ENCODE measurements at regions not wholly inside any gene's neighbourhood (a gene's known extent, or its start where the extent isn't known, plus 50 kb on each side); places are given as distances from the start of the nearest gene placed in this dataset.

DNA sequence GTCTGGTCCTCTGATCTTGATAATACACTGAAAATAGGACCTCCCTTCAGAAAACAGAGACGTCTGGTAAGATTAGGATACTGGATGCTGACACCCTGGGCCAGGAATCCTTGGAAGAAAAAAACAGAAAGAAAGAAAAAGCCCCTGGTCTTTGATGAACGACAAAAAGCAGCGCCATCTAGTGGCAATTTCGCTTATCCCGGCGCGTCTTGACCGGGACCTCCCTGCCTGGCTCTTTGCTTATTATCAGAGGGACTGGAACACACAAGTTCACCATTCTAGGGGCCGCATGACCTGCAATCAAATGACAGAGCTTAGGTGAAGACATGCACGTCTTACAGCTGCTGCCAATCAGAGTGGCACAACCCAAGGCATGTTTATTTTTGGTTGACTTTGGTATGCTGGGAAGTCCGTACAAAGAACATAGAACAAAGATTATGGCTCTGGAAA is 114.9 kb upstream of the NFIB start:
- peak; percentile 47 for DNase-seq (ENCODE audit: low spot score)

DNA sequence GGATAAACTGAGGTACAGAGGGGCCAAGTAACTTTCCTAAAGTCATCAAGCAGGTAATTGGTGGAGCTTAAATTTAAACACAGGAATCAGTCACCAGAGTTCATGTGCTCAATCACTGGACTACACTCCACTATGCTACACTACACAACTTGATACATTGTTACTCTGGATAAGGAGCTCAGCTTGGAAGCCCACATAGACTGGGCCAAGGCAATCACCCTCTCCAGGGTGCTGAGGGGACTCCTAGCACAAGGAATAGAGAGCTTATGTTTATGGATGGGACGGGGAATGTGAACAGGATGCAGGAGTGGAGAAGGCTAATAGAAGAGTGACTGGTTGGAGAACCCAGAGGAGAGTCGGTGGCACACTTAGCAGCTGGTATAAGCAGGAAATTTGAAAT is 113.5 kb upstream of the NFIB start:
- no peak for DNase-seq (ENCODE audit: low spot score)

DNA sequence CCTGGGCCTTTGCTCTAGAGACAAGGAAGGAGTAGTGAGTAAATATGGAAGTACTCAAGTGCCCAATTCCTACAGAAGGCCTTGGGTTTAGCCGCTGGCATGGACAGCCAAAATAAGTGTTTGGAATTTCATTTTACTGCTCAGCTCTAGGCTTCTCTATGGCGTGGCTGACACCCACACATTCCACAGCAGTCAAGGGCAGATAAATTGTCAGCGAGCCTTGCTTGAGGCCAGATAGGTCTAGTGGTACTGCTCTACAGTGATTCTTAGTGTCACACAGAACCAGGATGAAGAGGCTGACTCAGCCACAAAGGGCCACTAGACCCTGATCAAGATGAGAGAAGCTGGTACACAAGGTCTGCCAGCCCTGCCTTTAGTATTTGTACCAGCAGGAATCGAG is 111.0 kb upstream of the NFIB start:
- DNase-seq (ENCODE audit: low spot score) = no peak

DNA sequence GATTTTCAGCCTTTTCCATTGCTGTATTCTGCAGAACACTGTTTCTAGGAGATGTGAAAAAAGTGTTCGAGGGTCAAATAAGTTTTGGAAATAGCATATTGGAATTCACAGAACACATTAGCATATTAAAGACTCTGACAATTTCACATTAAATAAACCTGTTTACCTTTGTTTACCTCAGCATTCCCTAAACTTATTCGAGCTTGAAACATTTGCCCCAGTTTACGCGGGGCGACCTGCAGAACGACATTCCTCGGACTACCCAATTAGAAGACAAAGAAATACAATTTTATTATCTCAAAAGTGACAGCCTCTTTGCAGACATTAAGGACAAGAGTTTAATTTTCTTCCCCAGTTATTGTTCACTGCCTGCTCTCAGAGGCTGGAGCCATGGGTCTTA is 110.3 kb upstream of the NFIB start:
- DNase-seq (ENCODE audit: low spot score) = no peak

DNA sequence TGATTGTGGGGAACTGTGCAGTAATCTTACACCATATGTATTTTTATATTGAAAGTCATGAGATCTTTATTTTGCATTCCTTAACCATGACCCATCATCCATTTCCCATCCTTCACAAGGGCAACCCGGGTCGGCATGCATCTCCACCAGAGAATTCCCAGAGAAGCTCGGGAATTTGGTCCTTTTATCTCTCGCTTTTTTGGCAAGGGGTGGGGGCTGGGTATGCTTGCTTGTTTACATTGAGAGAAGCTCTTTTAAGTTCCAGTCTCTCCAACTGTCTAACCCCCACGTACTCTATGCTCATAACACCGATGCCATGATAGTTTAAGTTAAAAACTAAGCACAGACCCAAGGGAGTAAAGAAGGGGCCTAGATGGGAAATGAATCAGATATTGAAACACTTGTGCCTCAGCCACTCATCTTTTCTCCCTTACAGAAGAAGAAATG is 109.9 kb upstream of the NFIB start:
- no peak for DNase-seq (ENCODE audit: low spot score)

DNA sequence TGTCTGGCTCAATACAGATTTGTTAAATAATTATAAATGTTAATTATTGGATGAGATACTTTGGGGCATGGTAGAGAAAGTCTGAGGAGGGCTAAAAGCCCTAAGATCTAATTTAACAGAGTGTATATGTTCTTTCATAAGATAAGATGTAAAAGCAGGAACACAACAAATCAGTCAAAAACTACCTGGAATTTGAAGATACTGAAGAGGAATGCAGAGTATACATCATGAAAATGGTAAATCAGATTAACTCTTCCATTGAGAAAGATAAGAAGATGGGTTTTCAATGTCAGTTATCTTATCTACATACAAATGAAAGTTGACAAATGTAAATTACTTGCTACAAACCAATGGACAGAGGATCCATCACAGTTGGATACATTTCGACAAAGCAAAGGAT is 107.3 kb upstream of the NFIB start:
- DNase-seq (ENCODE audit: low spot score) = no peak

DNA sequence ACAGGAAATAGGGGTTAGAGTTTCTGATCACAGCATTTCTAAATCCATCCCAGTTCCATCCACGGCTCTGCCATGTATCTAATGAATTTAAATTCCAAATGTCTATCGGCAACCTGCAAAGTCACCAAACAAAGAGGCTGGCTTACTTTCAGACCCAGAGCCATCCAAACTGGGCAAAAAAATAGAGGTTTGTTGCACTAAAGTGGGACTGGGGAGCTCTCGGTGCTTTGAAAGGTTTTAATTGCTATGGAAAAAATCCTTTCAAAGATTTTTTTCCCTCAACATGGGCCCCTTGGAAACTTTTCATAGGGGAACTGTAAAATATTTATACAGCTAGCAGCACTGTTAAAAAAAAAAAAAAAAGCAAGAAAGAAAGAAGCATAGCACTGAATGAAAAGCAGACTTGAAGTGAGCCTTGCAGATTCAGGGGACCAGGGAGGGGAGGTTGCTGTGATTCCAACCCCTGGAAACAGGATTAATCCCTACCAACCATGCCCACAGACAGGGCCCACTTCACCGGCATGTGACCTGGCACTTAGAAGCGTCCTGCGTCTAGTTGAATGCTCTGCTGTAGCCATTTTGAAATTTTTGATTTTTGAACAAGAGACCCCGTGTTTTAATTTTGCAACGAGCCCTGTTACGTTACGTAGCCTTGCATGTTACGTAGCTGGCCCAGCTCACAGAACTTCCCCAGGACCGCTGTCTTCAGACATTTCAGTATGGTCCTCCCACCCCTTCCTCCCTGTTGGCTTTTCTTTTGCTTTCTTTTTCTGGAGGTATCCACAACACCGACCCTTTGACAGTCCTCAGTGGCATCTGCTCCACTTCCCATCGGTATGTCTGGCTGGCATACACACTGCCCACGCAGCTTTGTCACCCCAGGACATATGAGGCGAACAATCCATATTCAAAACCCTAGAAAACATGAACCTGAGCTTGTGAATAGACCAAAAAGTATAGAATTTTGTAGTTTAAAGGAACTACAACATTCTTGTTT is 105.3 kb upstream of the NFIB start:
- DNase-seq (ENCODE audit: low spot score) = no peak

DNA sequence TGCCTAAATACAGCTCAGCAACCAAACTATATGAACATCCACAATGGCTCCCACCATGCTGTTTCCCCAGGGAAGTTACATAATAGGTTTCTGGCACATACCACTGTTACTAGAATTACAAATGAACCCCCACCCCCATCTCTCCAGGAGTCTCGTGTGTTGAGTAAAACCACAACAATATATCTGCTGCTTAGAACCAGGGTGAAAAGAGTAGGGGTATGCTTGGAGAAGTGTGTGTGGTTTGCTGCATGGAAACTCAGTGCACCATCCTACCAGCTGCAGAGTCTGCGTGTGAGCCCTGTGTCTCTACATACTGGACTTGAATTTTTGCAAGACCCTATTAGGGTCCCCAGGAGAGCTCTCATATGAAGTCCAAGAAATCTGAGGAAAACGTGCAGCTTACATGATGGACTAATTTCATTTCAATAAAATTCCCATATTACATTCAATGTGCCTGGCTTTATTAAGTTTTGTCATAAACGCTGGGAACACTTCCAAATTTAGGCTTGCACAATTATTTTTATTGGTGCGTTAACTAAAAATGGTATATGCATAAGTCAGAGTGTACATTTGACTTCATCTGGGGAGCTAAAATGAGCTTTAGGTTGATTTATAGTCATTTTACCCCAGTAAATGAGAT is 104.5 kb upstream of the NFIB start:
- DNase-seq (ENCODE audit: low spot score) = no peak

DNA sequence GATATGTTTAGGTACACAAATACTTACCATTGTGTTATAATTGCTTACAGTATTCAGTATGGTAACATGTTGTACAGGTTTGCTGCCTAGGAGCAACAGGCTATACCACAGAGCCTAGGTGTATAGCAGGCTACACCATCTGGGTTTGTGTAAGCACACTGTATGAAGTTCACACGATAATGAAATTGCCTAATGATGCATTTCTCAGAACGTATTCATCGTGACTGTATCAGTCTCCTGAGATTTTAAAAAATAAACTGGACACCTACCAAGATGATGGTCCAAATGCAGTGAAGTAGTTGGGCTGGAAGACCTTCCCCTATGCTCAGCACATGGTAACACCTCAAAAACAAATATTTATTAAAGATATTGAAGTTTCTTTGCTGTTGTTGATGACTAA is 103.3 kb upstream of the NFIB start:
- no peak for DNase-seq (ENCODE audit: low spot score)

DNA sequence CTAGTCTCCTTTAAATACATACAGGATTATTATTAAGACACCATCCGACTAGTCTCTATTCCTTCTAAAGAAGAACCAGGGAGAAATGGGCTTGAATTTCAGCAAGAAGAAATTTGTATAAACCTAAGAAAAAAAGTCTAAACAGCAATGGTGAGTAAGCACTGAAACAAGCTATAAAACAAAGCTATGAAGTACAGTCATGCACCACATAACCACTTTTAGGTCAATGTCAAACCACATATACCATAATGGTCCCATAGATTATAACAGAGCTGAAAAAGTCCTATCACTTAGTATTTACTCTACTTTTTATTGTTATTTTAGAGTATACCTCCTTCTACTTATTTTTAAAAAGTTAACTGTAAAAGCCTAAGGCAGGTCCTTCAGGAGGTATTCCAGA is 102.0 kb upstream of the NFIB start:
- no peak for DNase-seq (ENCODE audit: low spot score)

DNA sequence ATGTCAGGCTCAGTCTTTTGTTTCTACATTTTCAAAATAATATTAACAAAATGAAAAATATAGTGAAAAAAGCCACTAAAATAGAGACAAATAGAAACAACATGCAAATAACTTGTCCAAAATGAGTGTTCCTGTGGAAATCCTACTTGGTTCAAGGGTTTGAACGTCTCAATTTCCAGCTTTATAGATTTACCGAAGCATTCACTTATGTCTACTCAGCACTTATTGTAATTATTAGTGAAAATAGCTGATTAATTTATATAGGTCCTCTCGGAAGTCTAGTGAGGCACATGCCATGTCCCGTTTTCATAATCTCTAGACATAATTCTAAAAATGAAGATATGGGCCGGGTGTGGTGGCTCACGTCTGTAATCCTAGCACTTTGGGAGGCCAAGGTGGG is 99.9 kb upstream of the NFIB start:
- DNase-seq (ENCODE audit: low spot score) = no peak

DNA sequence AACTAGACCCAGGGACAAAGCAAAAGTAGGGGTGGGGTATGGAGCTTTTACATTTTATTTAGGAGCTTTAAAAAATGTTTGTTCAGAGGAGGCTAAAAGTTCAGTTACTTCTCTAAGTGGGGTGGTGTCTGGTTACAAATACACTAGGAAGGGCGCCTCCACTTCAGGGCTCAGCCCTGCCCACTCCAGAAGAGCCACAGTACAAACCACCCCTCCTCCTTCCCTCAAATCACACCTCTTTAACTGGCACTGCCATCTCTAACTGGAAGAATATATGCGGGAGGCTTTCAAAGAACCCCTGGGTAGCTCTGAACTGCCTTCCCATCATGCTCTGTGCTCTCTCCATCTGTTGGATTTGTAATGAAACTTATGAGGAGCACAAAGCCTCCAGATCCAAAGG is 98.8 kb upstream of the NFIB start:
- DNase-seq (ENCODE audit: low spot score) = no peak

DNA sequence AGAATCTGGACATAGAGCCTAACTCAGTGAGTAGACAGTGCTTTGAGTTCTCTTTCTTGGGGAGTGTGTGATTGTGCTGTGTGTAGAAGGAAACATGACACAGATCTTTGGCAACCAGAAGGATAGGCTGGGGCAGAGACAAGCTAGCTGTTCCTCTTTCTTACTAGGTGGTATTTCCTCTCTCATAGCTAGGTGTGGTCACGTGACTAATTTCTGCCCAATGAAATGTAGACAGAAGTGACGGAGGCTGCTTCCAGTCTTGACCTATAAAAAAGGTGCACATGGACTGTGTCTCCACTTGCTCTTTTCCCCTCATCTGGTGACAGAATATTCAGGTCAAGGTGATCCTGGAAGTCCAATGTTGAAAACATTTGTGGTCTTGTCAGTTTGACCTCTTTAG is 92.5 kb upstream of the NFIB start:
- no peak for DNase-seq (ENCODE audit: low spot score)

DNA sequence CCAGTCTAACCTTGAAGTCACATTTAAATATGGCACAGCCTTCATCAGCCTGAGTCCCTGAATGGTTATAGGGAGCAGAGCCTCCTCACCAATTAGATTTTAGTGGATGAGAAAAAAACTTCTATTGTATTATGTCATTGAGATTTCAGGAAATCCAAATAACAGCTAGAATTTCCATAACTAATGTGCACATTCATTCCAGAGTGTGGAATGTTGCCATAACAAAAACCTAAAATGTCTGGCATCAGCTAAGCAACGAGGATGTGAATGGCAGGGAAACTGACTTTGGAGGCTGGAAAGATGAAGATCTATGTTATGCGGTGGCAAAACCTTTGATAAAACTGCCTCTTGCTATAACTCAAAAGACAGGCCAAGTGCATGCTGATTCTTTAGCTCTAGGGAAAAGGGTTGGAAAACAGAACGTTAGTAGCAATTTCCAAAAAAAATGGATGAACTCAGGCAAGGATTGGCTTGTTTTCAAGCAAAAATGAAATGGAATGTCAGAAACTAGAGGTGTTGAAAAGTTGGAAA is 91.3 kb upstream of the NFIB start:
- DNase-seq (ENCODE audit: low spot score) = no peak

DNA sequence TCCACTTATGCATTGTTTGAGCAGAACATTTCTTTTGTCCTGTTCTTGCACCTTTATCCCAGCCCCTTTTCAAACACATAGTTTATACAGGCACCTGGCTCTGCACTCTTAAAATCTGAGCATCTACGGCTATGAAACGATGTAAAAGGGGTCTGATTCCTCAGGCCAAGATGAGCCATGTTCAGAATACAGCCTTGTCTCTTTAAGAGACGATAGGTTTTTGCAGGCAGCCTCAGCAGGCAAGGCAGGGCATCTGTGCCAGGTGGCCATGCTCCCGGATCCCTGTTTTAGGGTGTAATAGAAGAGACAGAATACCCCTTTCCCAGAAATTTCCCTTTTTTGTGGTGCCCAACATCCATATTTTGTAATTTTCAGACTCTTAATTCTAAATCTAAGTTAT is 89.1 kb upstream of the NFIB start:
- DNase-seq (ENCODE audit: low spot score) = no peak

DNA sequence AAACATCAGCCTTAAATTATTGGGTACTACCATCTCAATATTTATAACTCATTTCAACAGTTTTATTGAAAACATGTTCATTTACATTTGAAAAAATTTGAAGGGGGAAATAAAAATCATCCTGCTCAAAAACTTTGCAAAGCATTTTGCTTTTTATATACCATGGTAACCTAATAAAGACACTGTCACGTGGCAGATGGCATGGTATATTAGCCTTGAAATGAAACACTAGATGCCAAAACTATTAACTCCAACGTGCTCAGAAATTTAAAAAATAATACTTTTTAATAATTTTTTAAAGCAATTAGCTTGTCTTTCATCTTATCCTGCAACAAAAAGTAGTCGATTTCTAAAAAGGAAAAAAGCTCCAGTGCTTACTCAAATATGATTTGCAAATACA is 88.6 kb upstream of the NFIB start:
- no peak for DNase-seq (ENCODE audit: low spot score)

DNA sequence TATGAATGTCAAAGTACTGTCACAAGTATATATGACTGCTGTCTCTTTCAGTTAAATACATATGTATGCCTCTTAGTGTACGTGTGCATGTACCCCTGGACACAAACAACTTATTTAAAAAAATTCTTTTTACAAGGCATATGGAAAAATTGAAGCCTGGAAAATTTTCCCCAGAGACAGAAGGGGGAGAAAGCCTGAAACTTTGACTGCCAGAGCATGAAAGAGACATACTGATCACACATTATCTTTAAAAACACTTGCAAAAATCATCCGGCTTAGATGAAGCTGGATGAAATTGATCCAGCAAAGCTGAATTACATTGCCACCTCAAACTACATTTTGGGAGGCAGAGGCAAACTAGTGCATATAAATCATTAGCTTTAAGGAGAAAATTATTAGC is 88.0 kb upstream of the NFIB start:
- DNase-seq (ENCODE audit: low spot score) = no peak

DNA sequence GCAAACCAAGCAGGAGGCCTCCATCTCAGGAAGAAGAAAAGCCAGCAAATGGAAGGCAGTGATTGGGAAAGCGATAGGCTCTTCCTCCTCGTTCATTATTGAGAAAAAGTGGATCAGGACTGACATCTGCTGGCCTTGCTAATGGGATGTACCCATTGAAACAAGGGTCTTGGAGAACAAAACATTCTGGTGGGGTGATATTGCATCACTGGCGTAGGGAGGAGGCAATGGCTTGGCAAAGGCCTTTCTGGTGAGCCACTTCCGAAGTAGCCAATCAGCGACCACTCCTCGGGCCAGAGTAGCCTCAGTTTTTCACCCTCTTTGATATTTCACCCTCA is 86.7 kb upstream of the NFIB start:
- no peak for DNase-seq (ENCODE audit: low spot score)

DNA sequence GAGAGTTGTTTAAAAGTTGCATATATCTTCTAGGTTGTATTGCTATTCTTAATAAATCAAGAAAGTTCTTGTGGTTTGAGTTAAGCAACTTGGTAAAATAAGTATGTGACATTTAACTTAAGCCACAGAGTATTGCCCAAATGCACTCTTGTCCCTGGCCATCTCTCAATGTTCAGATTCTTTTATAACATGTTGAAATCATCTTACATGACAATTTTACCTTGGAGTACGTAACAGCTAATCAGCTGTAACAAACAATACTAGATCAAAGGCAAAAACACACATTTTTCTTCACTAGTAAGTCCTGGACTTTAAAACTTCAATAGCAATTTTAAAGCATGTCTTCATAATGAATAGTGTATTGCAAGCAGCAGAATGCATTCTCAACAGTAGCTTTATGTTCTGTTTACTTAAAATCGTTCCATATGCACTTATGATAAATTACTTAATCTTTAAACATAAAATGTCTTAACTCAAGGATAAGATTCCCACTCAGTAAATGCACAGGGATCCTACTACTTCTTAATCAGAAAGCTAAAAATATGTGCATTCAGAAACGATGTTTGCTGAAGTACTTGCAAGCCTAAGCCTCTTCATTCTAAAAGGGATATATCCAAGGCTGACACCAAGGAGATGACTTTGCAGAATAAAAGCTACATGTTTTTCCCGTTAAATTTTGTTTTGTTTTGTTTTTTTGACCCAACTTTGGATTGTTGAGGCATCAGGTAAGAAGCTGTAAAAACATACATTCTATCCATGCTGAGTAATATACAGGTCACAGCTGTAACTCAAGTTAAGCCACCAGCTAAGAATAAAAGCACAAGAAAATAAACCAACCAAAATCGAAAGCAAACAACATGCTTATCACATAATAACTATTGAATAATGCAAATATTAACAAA is 86.1 kb upstream of the NFIB start:
- DNase-seq (ENCODE audit: low spot score) = no peak

DNA sequence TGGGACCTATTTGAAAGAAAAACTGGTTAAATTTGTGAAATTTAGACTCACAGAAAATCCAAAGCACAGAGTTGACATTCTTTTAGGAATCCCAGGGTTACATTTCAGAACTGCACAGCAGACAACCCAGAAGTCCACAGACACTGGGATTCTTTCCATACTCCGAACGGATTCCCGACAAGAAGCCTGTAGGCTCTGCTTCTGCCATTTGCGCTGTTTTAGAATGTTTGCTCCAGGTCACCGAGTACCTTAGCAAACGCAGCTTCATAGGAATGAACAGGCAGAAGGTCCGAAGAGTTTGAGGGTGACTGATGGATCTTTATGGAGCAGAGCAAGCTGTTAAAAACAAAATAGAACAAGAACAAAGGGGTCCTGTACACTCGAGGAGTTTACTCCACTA is 84.5 kb upstream of the NFIB start:
- DNase-seq (ENCODE audit: low spot score) = no peak

DNA sequence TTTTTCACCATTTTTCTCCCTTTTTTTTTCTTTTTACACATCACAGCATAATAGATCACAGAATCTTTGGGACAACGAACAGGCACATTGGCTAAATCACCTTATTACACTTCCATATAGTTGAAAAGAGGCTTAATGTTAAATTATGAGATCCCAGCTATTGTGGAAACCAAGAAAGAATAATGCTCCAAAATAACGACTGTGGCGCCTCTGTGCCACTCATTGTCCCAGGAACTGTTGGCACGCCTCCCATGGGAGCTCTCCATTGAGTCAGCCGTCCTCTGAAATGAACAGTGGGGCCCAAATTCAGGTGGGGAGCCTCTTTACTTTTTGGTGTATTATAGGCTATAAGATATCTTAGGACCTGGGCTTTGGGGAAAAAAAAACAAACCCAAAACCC is 82.2 kb upstream of the NFIB start:
- DNase-seq (ENCODE audit: low spot score) = no peak

DNA sequence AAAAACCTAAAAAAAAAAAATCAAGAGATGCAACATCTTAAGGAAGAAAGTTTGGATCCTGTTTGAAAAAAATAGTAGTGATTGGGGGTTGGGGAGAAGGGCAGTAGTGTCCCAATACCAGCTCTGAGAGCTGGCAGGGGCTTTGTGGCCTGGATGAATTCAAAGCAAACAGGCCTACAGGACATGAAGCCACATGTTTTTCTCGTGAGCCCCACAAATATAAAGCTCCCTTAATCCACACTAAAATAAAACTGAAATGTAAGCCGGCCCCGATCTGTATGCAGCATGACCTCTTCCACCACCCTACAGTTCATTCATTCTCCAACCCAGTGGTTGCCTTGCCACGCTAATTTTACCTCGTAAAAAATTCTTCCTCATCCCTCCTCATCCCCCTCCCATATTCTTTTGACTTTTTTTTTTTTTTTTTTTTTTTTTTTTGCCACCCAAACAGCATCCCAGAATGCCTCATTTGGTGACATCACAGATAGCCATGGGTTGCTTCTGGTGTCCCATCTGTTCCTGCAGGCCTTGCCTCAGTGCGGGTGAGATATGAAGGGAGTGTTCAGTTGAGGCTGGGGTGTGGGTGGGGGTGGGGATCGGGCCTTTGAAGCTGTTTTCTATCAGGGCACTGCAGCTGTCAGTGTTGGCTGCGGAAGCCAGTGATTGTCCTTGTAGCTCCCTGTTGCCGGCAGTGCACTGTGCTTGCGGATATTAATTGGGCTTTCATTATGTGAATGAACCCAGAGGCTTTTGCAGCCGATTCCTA is 81.6 kb upstream of the NFIB start:
- no peak for DNase-seq (ENCODE audit: low spot score)
